Vagina (tissue), 2 donors: ENCODE measurements at regions not wholly inside any gene's neighbourhood (a gene's known extent, or its start where the extent isn't known, plus 50 kb on each side); places are given as distances from the start of the nearest gene placed in this dataset.

Experiments
- POLR2A ChIP-seq, 2 donors: fragments of 450-650 bp; IDR thresholded peaks; one replicate each; pipeline ENCODE4 v1.6.1; 2017; ENCODE audit warnings: antibody characterized with exemption in 2 of 2, mild to moderate bottlenecking in 2 of 2, moderate library complexity in 2 of 2
- POLR2AphosphoS5 ChIP-seq, 2 donors: sonication (generic); formaldehyde crosslinking; IDR thresholded peaks; one replicate each; pipeline ENCODE4 v1.9.0; 2017; ENCODE audit warnings: antibody characterized with exemption in 2 of 2, mild to moderate bottlenecking in 2 of 2, low read depth in 1 of 2; ENCODE audit not compliant: insufficient read depth in 1 of 2
- TF ChIP-seq, protein P1 (sequence below), 3 experiments: fragments of 450-650 bp in 2 of 3; fragments of 200-600 bp in 1 of 3; sonication (generic) in 1 of 3; IDR thresholded peaks; one replicate each; pipeline ENCODE4 v1.5.1; 2017 to 2019; ENCODE audit warnings: antibody characterized with exemption in 3 of 3, mild to moderate bottlenecking in 2 of 3, moderate library complexity in 2 of 3

GRCh38 chr10:131406676-131407392, 95.3 kb upstream of the TCERG1L start:
- TF ChIP-seq, protein P1, sequence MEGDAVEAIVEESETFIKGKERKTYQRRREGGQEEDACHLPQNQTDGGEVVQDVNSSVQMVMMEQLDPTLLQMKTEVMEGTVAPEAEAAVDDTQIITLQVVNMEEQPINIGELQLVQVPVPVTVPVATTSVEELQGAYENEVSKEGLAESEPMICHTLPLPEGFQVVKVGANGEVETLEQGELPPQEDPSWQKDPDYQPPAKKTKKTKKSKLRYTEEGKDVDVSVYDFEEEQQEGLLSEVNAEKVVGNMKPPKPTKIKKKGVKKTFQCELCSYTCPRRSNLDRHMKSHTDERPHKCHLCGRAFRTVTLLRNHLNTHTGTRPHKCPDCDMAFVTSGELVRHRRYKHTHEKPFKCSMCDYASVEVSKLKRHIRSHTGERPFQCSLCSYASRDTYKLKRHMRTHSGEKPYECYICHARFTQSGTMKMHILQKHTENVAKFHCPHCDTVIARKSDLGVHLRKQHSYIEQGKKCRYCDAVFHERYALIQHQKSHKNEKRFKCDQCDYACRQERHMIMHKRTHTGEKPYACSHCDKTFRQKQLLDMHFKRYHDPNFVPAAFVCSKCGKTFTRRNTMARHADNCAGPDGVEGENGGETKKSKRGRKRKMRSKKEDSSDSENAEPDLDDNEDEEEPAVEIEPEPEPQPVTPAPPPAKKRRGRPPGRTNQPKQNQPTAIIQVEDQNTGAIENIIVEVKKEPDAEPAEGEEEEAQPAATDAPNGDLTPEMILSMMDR (IDR thresholded peaks at IDR 0.05), result no peak
- no peak for TF ChIP-seq POLR2A (IDR thresholded peaks at IDR 0.05)
- TF ChIP-seq POLR2AphosphoS5 (IDR thresholded peaks at IDR 0.05; ENCODE audit: insufficient read depth in 1 of 2, low read depth in 1 of 2), result no peak
